ENCODE measurements at regions not wholly inside any gene's neighbourhood (a gene's known extent, or its start where the extent isn't known, plus 50 kb on each side); places are given as distances from the start of the nearest gene placed in this dataset.

GRCh38 chr14:88975926-88976325 is 151.5 kb downstream of the TTC8 start:
- TF ChIP-seq POLR2A (IDR thresholded peaks at IDR 0.05; ENCODE audit: low read length) (no peak), GATA1 (IDR thresholded peaks at IDR 0.05; ENCODE audit: low read depth, low read length) (no peak)

Data from erythroblast (primary cell).